HEK293 (cell line): ENCODE measurements at regions not wholly inside any gene's neighbourhood (a gene's known extent, or its start where the extent isn't known, plus 50 kb on each side); places are given as distances from the start of the nearest gene placed in this dataset.

ENCODE experiments used
- GLIS2 ChIP-seq: fragments of 450-650 bp; formaldehyde crosslinking; IDR thresholded peaks from 2 replicates; pipeline ENCODE4 v1.5.1; 2016; ENCODE audit warnings: missing biosample characterization, missing genetic modification characterization
- YY2 ChIP-seq: fragments of 450-650 bp; formaldehyde crosslinking; IDR thresholded peaks from 2 replicates; pipeline ENCODE4 v1.5.1; 2016; ENCODE audit warnings: missing biosample characterization, missing genetic modification characterization
- ZBTB7A ChIP-seq: fragments of 450-650 bp; formaldehyde crosslinking; IDR thresholded peaks from 2 replicates; pipeline ENCODE4 v1.5.1; 2016; ENCODE audit warnings: low read depth, missing biosample characterization, missing genetic modification characterization
- ZNF121 ChIP-seq: fragments of 450-650 bp; formaldehyde crosslinking; IDR thresholded peaks from 2 replicates; pipeline ENCODE4 v1.5.1; 2016; ENCODE audit warnings: missing biosample characterization, missing genetic modification characterization
- ZNF335 ChIP-seq: fragments of 450-650 bp; formaldehyde crosslinking; conservative IDR thresholded peaks from 2 replicates; pipeline ENCODE4 v1.5.1; 2016; ENCODE audit warnings: missing biosample characterization, missing genetic modification characterization
- ZNF571 ChIP-seq: fragments of 450-650 bp; formaldehyde crosslinking; IDR thresholded peaks from 2 replicates; pipeline ENCODE4 v1.5.0; 2017; ENCODE audit warnings: missing biosample characterization, missing genetic modification characterization
- TF ChIP-seq, protein P1 (sequence below): fragments of 450-650 bp; formaldehyde crosslinking; IDR thresholded peaks from 2 replicates; pipeline ENCODE4 v1.5.1; 2016; ENCODE audit warnings: missing biosample characterization, missing genetic modification characterization

DNA sequence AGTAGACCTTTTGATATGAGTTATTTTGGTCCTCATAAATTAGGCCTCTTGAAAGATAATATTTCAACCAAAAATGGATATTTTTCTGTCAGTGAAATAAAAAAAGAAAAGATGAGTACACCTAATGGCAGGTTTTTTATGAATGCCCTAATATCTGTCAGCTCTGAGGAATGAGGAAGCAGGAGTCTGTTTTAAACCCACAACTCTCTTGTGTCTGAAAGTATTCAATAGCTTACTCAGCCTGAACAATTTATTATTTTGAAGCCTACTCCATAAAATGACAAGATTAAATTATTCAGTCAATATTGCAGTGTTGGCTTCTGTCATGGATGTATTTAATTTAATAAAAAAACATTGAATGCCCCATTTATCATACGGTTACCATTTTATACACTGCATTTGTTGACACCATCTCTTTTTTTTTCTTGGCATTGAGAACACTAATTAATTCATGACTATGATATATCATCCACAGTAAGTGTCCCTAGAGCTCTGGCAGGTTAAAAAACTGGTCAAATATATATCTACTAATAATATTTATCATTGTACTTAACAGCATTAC, 548.2 kb downstream of the CBLN2 start:
- no peak for TF ChIP-seq ZNF121 (tag by site-specific recombination)
- TF ChIP-seq, protein P1, sequence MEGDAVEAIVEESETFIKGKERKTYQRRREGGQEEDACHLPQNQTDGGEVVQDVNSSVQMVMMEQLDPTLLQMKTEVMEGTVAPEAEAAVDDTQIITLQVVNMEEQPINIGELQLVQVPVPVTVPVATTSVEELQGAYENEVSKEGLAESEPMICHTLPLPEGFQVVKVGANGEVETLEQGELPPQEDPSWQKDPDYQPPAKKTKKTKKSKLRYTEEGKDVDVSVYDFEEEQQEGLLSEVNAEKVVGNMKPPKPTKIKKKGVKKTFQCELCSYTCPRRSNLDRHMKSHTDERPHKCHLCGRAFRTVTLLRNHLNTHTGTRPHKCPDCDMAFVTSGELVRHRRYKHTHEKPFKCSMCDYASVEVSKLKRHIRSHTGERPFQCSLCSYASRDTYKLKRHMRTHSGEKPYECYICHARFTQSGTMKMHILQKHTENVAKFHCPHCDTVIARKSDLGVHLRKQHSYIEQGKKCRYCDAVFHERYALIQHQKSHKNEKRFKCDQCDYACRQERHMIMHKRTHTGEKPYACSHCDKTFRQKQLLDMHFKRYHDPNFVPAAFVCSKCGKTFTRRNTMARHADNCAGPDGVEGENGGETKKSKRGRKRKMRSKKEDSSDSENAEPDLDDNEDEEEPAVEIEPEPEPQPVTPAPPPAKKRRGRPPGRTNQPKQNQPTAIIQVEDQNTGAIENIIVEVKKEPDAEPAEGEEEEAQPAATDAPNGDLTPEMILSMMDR, result no peak
- no peak for TF ChIP-seq GLIS2
- no peak for TF ChIP-seq ZNF571 (tag by site-specific recombination)
- TF ChIP-seq ZBTB7A (tag by site-specific recombination), result no peak
- TF ChIP-seq ZNF335 (tag by site-specific recombination), result no peak
- no peak for TF ChIP-seq YY2
